PC-3 (cell line): ENCODE measurements at regions not wholly inside any gene's neighbourhood (a gene's known extent, or its start where the extent isn't known, plus 50 kb on each side); places are given as distances from the start of the nearest gene placed in this dataset.

Source experiments
- CTCF ChIP-seq: fragments of 300-600 bp; sonication (generic); conservative IDR thresholded peaks from 2 replicates; pipeline ENCODE4 v1.5.1; 2017; ENCODE audit warnings: antibody characterized with exemption, low read depth, mild to moderate bottlenecking, low read length
- EZH2 ChIP-seq: fragments of 300-600 bp; sonication (generic); IDR thresholded peaks from one replicate; pipeline ENCODE4 v1.6.1; 2017; ENCODE audit warnings: antibody characterized with exemption, mild to moderate bottlenecking, low read length; ENCODE audit not compliant: unreplicated experiment
- EZH2phosphoT487 ChIP-seq: fragments of 300-600 bp; sonication (generic); IDR thresholded peaks from 2 replicates; pipeline ENCODE4 v1.6.1; 2018; ENCODE audit warnings: mild to moderate bottlenecking, antibody characterized with exemption, low read length, borderline replicate concordance

- TF ChIP-seq EZH2phosphoT487 (no peak), CTCF (no peak), EZH2 (no peak)
These were observed 478.1 kb upstream of the CHAC2 start for GRCh38 chr2:53289309-53290006.
